ENCODE measurements at regions not wholly inside any gene's neighbourhood (a gene's known extent, or its start where the extent isn't known, plus 50 kb on each side); places are given as distances from the start of the nearest gene placed in this dataset.

- Histone ChIP-seq H3K9me3 (ENCODE audit: control insufficient read depth, insufficient read depth, low read depth, low read length) (no peaks in the 10 kb centered on the region), H3K36me3 (ENCODE audit: control insufficient read depth in 2 of 2, insufficient read depth in 1 of 2, low read length in 2 of 2) (no peaks in the 10 kb centered on the region), H3K4me3 (ENCODE audit: low read depth, low read length) (no peak overlapping the region), H3K4me1 (ENCODE audit: control insufficient read depth, insufficient read depth, low read length) (no peaks in the 10 kb centered on the region), H3K27ac (ENCODE audit: extremely low read depth, low read depth, low read length) (no peak overlapping the region)
- CTCF ChIA-PET = no interaction called here
- TF ChIP-seq ZNF433 (tag by site-specific recombination; IDR thresholded peaks at IDR 0.05; ENCODE audit: low read depth) (no peak), ZNF138 (tag by site-specific recombination; IDR thresholded peaks at IDR 0.05; ENCODE audit: borderline replicate concordance) (no peak), ZNF658 (tag by site-specific recombination; IDR thresholded peaks at IDR 0.05) (no peak), ZNF664 (tag by site-specific recombination; IDR thresholded peaks at IDR 0.05) (no peak), ZNF114 (tag by site-specific recombination; IDR thresholded peaks at IDR 0.05) (no peak), ZNF624 (tag by site-specific recombination; IDR thresholded peaks at IDR 0.05) (no peak), TCF7L2 (IDR thresholded peaks at IDR 0.05; ENCODE audit: borderline replicate concordance, low read depth, low read length) (no peak), ZFHX2 (tag by site-specific recombination; conservative IDR thresholded peaks at IDR 0.05) (no peak), ZNF146 (tag by site-specific recombination; IDR thresholded peaks at IDR 0.05) (no peak), HOXD13 (CRISPR knock-in tag; IDR thresholded peaks at IDR 0.05; ENCODE audit: borderline replicate concordance) (no peak), HOXC10 (CRISPR knock-in tag; IDR thresholded peaks at IDR 0.05) (no peak), ZNF623 (tag by site-specific recombination; IDR thresholded peaks at IDR 0.05) (no peak), ZNF302 (tag by site-specific recombination; IDR thresholded peaks at IDR 0.05; ENCODE audit: low read depth) (no peak), ZSCAN18 (tag by site-specific recombination; IDR thresholded peaks at IDR 0.05) (no peak), ZNF292 (tag by site-specific recombination; IDR thresholded peaks at IDR 0.05; ENCODE audit: borderline replicate concordance, low read depth) (no peak), AEBP2 (tag by site-specific recombination; IDR thresholded peaks at IDR 0.05; ENCODE audit: borderline replicate concordance) (no peak), ZNF23 (tag by site-specific recombination; IDR thresholded peaks at IDR 0.05; ENCODE audit: borderline replicate concordance) (no peak), SP3 (tag by site-specific recombination; IDR thresholded peaks at IDR 0.05) (no peak), PRDM4 (tag by site-specific recombination; IDR thresholded peaks at IDR 0.05) (no peak), ZNF239 (tag by site-specific recombination; IDR thresholded peaks at IDR 0.05) (no peak)
- POLR2A ChIA-PET = no interaction called here
These were observed 674.2 kb upstream of the CHAC2 start for GRCh38 chr2:53093355-53093754.

GRCh38 chr2:53091183-53091582, 676.4 kb upstream of the CHAC2 start:
- no peak overlapping the region for H3K4me3 ChIP-seq (ENCODE audit: low read depth, low read length)
- no peak overlapping the region for H3K27ac ChIP-seq (ENCODE audit: extremely low read depth, low read depth, low read length)
- H3K4me1 ChIP-seq (ENCODE audit: control insufficient read depth, insufficient read depth, low read length) = no peaks in the 10 kb centered on the region
- no peaks in the 10 kb centered on the region for H3K9me3 ChIP-seq (ENCODE audit: control insufficient read depth, insufficient read depth, low read depth, low read length)
- ChIA-PET CTCF (no interaction called here), POLR2A (no interaction called here)
- no peaks in the 10 kb centered on the region for H3K36me3 ChIP-seq (ENCODE audit: control insufficient read depth in 2 of 2, insufficient read depth in 1 of 2, low read length in 2 of 2)
- TF ChIP-seq ZNF776 (tag by site-specific recombination; IDR thresholded peaks at IDR 0.05; ENCODE audit: borderline replicate concordance) (no peak), ZNF18 (tag by site-specific recombination; IDR thresholded peaks at IDR 0.05) (no peak), ZNF692 (tag by site-specific recombination; IDR thresholded peaks at IDR 0.05) (no peak), BCL11B (tag by site-specific recombination; IDR thresholded peaks at IDR 0.05; ENCODE audit: low read depth) (no peak), ZNF544 (tag by site-specific recombination; IDR thresholded peaks at IDR 0.05) (no peak), ZNF341 (tag by site-specific recombination; IDR thresholded peaks at IDR 0.05; ENCODE audit: low read depth) (no peak), ZNF16 (tag by site-specific recombination; IDR thresholded peaks at IDR 0.05; ENCODE audit: low read depth) (no peak), GLI2 (tag by site-specific recombination; IDR thresholded peaks at IDR 0.05; ENCODE audit: borderline replicate concordance, low read depth) (no peak), ZNF302 (tag by site-specific recombination; IDR thresholded peaks at IDR 0.05; ENCODE audit: low read depth) (no peak), ZNF184 (tag by site-specific recombination; IDR thresholded peaks at IDR 0.05) (no peak), ZNF132 (tag by site-specific recombination; IDR thresholded peaks at IDR 0.05; ENCODE audit: borderline replicate concordance) (no peak), ZNF664 (tag by site-specific recombination; IDR thresholded peaks at IDR 0.05) (no peak)
